SK-N-MC (cell line): ENCODE measurements at regions not wholly inside any gene's neighbourhood (a gene's known extent, or its start where the extent isn't known, plus 50 kb on each side); places are given as distances from the start of the nearest gene placed in this dataset.

Experiments used
- EZH2 ChIP-seq: fragments of 200-600 bp; sonication (generic); IDR thresholded peaks from one replicate; pipeline ENCODE4 v1.6.1; 2017; ENCODE audit warnings: antibody characterized with exemption
- FOXP2 ChIP-seq: optimal IDR thresholded peaks from 2 replicates; pipeline ENCODE3; 2011; ENCODE audit warnings: mild to moderate bottlenecking, moderate library complexity; ENCODE audit not compliant: insufficient read depth; ENCODE audit errors: extremely low read length, control extremely low read depth
- POLR2AphosphoS5 ChIP-seq: IDR thresholded peaks from 2 replicates; pipeline ENCODE4 v1.6.1; 2012; ENCODE audit warnings: mild to moderate bottlenecking, low read depth, low read length, borderline replicate concordance

- TF ChIP-seq POLR2AphosphoS5 (no peak), EZH2 (no peak), FOXP2 (no peak)
Observed at GRCh38 chr17:11176549-11176948, 64.5 kb upstream of the SHISA6 start.
